GM12878 (cell line): ENCODE measurements at regions not wholly inside any gene's neighbourhood (a gene's known extent, or its start where the extent isn't known, plus 50 kb on each side); places are given as distances from the start of the nearest gene placed in this dataset.

Source experiments
- ATAC-seq: fragments of 200-7000 bp; cut with Tn5 transposase; 3 replicates; pipeline ENCODE4 v1.9.1; 2020; ENCODE audit warnings: mild to moderate bottlenecking, moderate library complexity
- BruUV-seq: library from RNA; stranded (reverse); fragments of 400-500 nt; replicated peaks from 2 replicates; lab custom pipeline; 2021; lab: Mats Ljungman, UMichigan
- CTCF ChIA-PET: fragments of 300-600 bp; sonication (Branson Sonifier 250); formaldehyde crosslinking; extraction: SDS; loops from one replicate; lab custom pipeline; 2021; ENCODE audit warnings: inconsistent platforms; lab: Yijun Ruan, JAX
- POLR2A ChIA-PET: fragments of 350-600 bp; formaldehyde crosslinking; extraction: SDS; loops from one replicate; lab custom pipeline; 2021; ENCODE audit warnings: inconsistent platforms; lab: Charles Lee
- RAD21 ChIA-PET: fragments of 300-600 bp; sonication (Branson Sonifier 250); formaldehyde crosslinking; loops from one replicate; lab custom pipeline; 2023; ENCODE audit warnings: antibody characterized with exemption; ENCODE audit not compliant: unreplicated experiment; lab: Charles Lee
- SMC1A ChIA-PET: fragments of 300-600 bp; sonication (Branson Sonifier 250); formaldehyde crosslinking; loops from one replicate; lab custom pipeline; 2023; ENCODE audit not compliant: unreplicated experiment, uncharacterized antibody; lab: Charles Lee
- DNase-seq: peaks from one replicate; pipeline ENCODE4 v3.0.0-alpha.2; 2011; ENCODE audit warnings: low read depth, low spot score
- FAIRE-seq: peaks from 3 replicates; lab custom pipeline; 2011; peaks lifted over from hg19 to GRCh38; lab: Jason Lieb, UNC
- H2AFZ ChIP-seq: 2 replicates; pipeline ENCODE4 v1.6.0; 2011; ENCODE audit warnings: low read depth, low read length, control low read depth; ENCODE audit not compliant: control insufficient read depth
- H3K27ac ChIP-seq: 2 replicates; pipeline ENCODE4 v1.5.1; 2011; ENCODE audit warnings: control low read depth; ENCODE audit not compliant: control insufficient read depth, insufficient read depth
- H3K27me3 ChIP-seq, 2 experiments: replicated peaks in 1 of 2; 2 replicates each; pipeline versions ENCODE4 v1.6.0 to v1.6.1; 2011; ENCODE audit warnings: low read length in 1 of 2; ENCODE audit not compliant: control insufficient read depth in 2 of 2, insufficient read depth in 2 of 2
- H3K36me3 ChIP-seq, 2 experiments: 2 replicates each; pipeline ENCODE4 v1.5.1; 2011; ENCODE audit warnings: low read length in 1 of 2; ENCODE audit not compliant: control insufficient read depth in 2 of 2, insufficient read depth in 2 of 2
- H3K4me1 ChIP-seq: 2 replicates; pipeline ENCODE4 v1.6.1; 2011; ENCODE audit warnings: mild to moderate bottlenecking, low read length, moderate library complexity, mixed read lengths; ENCODE audit not compliant: control insufficient read depth, insufficient read depth
- H3K4me2 ChIP-seq: 2 replicates; pipeline ENCODE4 v1.6.0; 2011; ENCODE audit warnings: control low read depth; ENCODE audit not compliant: control insufficient read depth, insufficient read depth
- H3K4me3 ChIP-seq: fragments of 200-600 bp; sonication (generic); 2 replicates; pipeline ENCODE4 v1.5.1; 2016
- H3K79me2 ChIP-seq: 2 replicates; pipeline ENCODE4 v1.6.0; 2011; ENCODE audit warnings: low read length; ENCODE audit not compliant: control insufficient read depth, insufficient read depth
- H3K9ac ChIP-seq: 2 replicates; pipeline ENCODE4 v1.8.0; 2011; ENCODE audit warnings: low read length, control low read depth, mixed read lengths; ENCODE audit not compliant: control insufficient read depth, insufficient read depth
- H3K9me3 ChIP-seq: replicated peaks from 3 replicates; pipeline ENCODE4 v1.5.1; 2011; ENCODE audit warnings: mild to moderate bottlenecking, low read length; ENCODE audit not compliant: control insufficient read depth, insufficient read depth
- H4K20me1 ChIP-seq: 2 replicates; pipeline ENCODE4 v1.6.0; 2011; ENCODE audit not compliant: control insufficient read depth, insufficient read depth
- BACH1 ChIP-seq: fragments of 450-650 bp; IDR thresholded peaks from 2 replicates; pipeline ENCODE4 v1.6.1; 2017; ENCODE audit warnings: mild to moderate bottlenecking, borderline replicate concordance
- FOS ChIP-seq: IDR thresholded peaks from 3 replicates; pipeline ENCODE4 v1.6.1; 2011; ENCODE audit warnings: borderline replicate concordance; ENCODE audit not compliant: insufficient read length; ENCODE audit errors: extremely low read depth
- FOXK2 ChIP-seq: fragments of 450-650 bp; IDR thresholded peaks from 2 replicates; pipeline ENCODE4 v1.6.1; 2017; ENCODE audit warnings: mild to moderate bottlenecking, moderate library complexity
- MTA2 ChIP-seq: fragments of 450-650 bp; IDR thresholded peaks from 2 replicates; pipeline ENCODE4 v1.6.1; 2016; ENCODE audit warnings: low read depth, mild to moderate bottlenecking, moderate library complexity
- RAD21 ChIP-seq: IDR thresholded peaks from 2 replicates; pipeline ENCODE4 v1.6.1; 2011; ENCODE audit warnings: mild to moderate bottlenecking, low read depth, low read length, moderate library complexity; ENCODE audit not compliant: insufficient read depth
- ZNF384 ChIP-seq: IDR thresholded peaks from 2 replicates; pipeline ENCODE4 v1.6.1; 2012; ENCODE audit warnings: low read depth, mild to moderate bottlenecking, low read length, improper control_type of control experiment, borderline replicate concordance
- WGBS: methylation state at CpG from one replicate; pipeline ENCODE4 v1.1.6; 2016; ENCODE audit warnings: low lambda C conversion rate; ENCODE audit not compliant: insufficient replicate concordance, insufficient coverage; ENCODE audit errors: missing lambda C conversion rate; 5-methylcytosine and 5-hydroxymethylcytosine counted together
- in situ Hi-C: fragments of 300-500 bp; cut with MboI; formaldehyde crosslinking; loops from 9 replicates; pipeline ENCODE4 v1.14.3; 2018; ENCODE audit warnings: mixed read lengths
- intact Hi-C: fragments of 100-400 bp; cut with micrococcal nuclease; formaldehyde crosslinking; loops from one replicate; pipeline ENCODE4 v1.14.2; 2022; ENCODE audit not compliant: unreplicated experiment
- TF ChIP-seq, protein P1 (sequence below): IDR thresholded peaks from 2 replicates; pipeline ENCODE4 v1.6.1; 2011; ENCODE audit warnings: mild to moderate bottlenecking, low read depth, low read length, moderate library complexity; ENCODE audit not compliant: insufficient replicate concordance
- TF ChIP-seq, protein P2 (sequence below): fragments of 450-650 bp; IDR thresholded peaks from 2 replicates; pipeline ENCODE4 v1.6.1; 2017; ENCODE audit warnings: low read depth, mild to moderate bottlenecking, moderate library complexity

DNA sequence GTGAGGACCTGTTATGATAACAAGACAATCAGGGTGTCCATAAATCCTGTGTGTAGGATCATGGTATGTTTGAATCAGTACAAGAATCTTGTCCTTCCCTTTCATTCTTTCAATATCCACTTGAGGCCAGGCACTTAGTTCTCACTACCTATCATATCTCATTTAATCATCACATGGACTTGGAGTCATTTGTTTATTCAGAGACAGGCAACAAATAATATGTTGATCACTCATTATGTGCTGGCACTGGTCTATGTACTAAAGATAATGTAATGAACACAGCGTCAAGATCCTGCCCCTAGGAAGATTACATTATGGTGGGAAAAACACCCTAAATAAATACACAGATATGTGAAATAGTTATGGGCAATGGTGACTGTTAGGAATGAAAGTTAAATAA lies 342.6 kb downstream of the LPIN1 start:
- ATAC-seq (no peak), DNase-seq (no peak), FAIRE-seq (no peak)
- H3K27me3 ChIP-seq, result no peaks in the 10 kb centered on the region
- in situ Hi-C loops, result no loop called here
- H3K4me1 ChIP-seq, result no peaks in the 10 kb centered on the region
- H3K9me3 ChIP-seq, result no peaks in the 10 kb centered on the region; the same call in 2 of the 3 replicates
- POLR2A ChIA-PET, result interaction anchor here (1.0 kb wide), 1 partner anchor 7 kb away, joined by 4 read pairs; no protein-coding TSS in a partner anchor
- CTCF ChIA-PET, result no interaction called here
- RAD21 ChIA-PET, result no interaction called here
- no TSS peak for BruUV-seq
- intact Hi-C loops, result no loop called here
- no peak overlapping the region for H3K27ac ChIP-seq
- no peak overlapping the region for H3K9ac ChIP-seq
- 100% methylated on average over 1 of the region's 1 CpG for WGBS
- H3K4me3 ChIP-seq, result no peak overlapping the region
- H3K36me3 ChIP-seq, result no peaks in the 10 kb centered on the region
- H3K79me2 ChIP-seq, result no peaks in the 10 kb centered on the region
- H4K20me1 ChIP-seq, result no peaks in the 10 kb centered on the region
- H3K4me2 ChIP-seq, result no peak overlapping the region
- SMC1A ChIA-PET, result no interaction called here
- no peak overlapping the region for H2AFZ ChIP-seq
- TF ChIP-seq ZNF384 (no peak), BACH1 (no peak), MTA2 (no peak), FOS (no peak), RAD21 (no peak), FOXK2 (no peak)
- TF ChIP-seq, protein P1, sequence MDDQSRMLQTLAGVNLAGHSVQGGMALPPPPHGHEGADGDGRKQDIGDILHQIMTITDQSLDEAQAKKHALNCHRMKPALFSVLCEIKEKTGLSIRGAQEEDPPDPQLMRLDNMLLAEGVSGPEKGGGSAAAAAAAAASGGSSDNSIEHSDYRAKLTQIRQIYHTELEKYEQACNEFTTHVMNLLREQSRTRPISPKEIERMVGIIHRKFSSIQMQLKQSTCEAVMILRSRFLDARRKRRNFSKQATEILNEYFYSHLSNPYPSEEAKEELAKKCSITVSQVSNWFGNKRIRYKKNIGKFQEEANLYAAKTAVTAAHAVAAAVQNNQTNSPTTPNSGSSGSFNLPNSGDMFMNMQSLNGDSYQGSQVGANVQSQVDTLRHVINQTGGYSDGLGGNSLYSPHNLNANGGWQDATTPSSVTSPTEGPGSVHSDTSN, result no peak
- TF ChIP-seq, protein P2, sequence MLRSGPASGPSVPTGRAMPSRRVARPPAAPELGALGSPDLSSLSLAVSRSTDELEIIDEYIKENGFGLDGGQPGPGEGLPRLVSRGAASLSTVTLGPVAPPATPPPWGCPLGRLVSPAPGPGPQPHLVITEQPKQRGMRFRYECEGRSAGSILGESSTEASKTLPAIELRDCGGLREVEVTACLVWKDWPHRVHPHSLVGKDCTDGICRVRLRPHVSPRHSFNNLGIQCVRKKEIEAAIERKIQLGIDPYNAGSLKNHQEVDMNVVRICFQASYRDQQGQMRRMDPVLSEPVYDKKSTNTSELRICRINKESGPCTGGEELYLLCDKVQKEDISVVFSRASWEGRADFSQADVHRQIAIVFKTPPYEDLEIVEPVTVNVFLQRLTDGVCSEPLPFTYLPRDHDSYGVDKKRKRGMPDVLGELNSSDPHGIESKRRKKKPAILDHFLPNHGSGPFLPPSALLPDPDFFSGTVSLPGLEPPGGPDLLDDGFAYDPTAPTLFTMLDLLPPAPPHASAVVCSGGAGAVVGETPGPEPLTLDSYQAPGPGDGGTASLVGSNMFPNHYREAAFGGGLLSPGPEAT, result no peak
